Keratinocyte (primary cell): ENCODE measurements at regions not wholly inside any gene's neighbourhood (a gene's known extent, or its start where the extent isn't known, plus 50 kb on each side); places are given as distances from the start of the nearest gene placed in this dataset.

Source experiments
- DNase-seq: peaks from one replicate; pipeline ENCODE4 v3.0.0-alpha.2; 2011; ENCODE audit warnings: low read depth, missing footprints, low spot score
- FAIRE-seq: peaks from 2 replicates; lab custom pipeline; 2011; peaks lifted over from hg19 to GRCh38; lab: Jason Lieb, UNC
- H2AFZ ChIP-seq: 2 replicates; pipeline ENCODE4 v1.6.0; 2012; ENCODE audit warnings: low read length, control low read depth, inconsistent platforms; ENCODE audit not compliant: control insufficient read depth
- H3K27ac ChIP-seq: 2 replicates; pipeline ENCODE4 v1.5.1; 2011; ENCODE audit warnings: low read length; ENCODE audit not compliant: control insufficient read depth, insufficient read depth
- H3K27me3 ChIP-seq: 3 replicates; pipeline ENCODE4 v1.6.0; 2011; ENCODE audit warnings: low read length; ENCODE audit not compliant: control insufficient read depth, insufficient read depth; ENCODE audit errors: extremely low read depth
- H3K36me3 ChIP-seq, 2 experiments: 2 replicates in 1 of 2; 3 replicates in 1 of 2; pipeline ENCODE4 v1.5.1; 2011; ENCODE audit warnings: low read length in 2 of 2, mild to moderate bottlenecking in 1 of 2; ENCODE audit not compliant: control insufficient read depth in 2 of 2, insufficient read depth in 2 of 2; ENCODE audit errors: extremely low read depth in 1 of 2
- H3K4me1 ChIP-seq: 3 replicates; pipeline ENCODE4 v1.5.1; 2011; ENCODE audit warnings: low read length; ENCODE audit not compliant: control insufficient read depth, insufficient read depth; ENCODE audit errors: extremely low read depth
- H3K4me2 ChIP-seq: 3 replicates; pipeline ENCODE4 v1.6.0; 2011; ENCODE audit warnings: low read depth, low read length; ENCODE audit not compliant: control insufficient read depth, insufficient read depth; ENCODE audit errors: extremely low read depth
- H3K4me3 ChIP-seq, 3 experiments: fragments of 200-600 bp in 1 of 3; sonication (generic) in 1 of 3; 2 replicates in 2 of 3; 3 replicates in 1 of 3; pipeline ENCODE4 v1.5.1; 2011 to 2016; ENCODE audit warnings: low read length in 3 of 3, mild to moderate bottlenecking in 3 of 3, control low read depth in 2 of 3, inconsistent platforms in 1 of 3, low read depth in 1 of 3, mixed read lengths in 1 of 3, mixed run types in 1 of 3, moderate library complexity in 1 of 3; ENCODE audit not compliant: control insufficient read depth in 2 of 3, insufficient read depth in 2 of 3; ENCODE audit errors: extremely low read depth in 1 of 3
- H3K79me2 ChIP-seq: 2 replicates; pipeline ENCODE4 v1.6.0; 2012; ENCODE audit warnings: low read length; ENCODE audit not compliant: control insufficient read depth, insufficient read depth
- H3K9ac ChIP-seq: 3 replicates; pipeline ENCODE4 v1.6.0; 2011; ENCODE audit warnings: low read length; ENCODE audit not compliant: control insufficient read depth, insufficient read depth; ENCODE audit errors: extremely low read depth
- H3K9me1 ChIP-seq: 3 replicates; pipeline ENCODE4 v1.6.0; 2011; ENCODE audit warnings: low read length; ENCODE audit not compliant: control insufficient read depth, insufficient read depth; ENCODE audit errors: extremely low read depth
- H3K9me3 ChIP-seq: 2 replicates; pipeline ENCODE4 v1.5.1; 2012; ENCODE audit warnings: low read depth, low read length; ENCODE audit not compliant: control insufficient read depth
- H4K20me1 ChIP-seq: 3 replicates; pipeline ENCODE4 v1.6.0; 2011; ENCODE audit warnings: low read length; ENCODE audit not compliant: control insufficient read depth, insufficient read depth; ENCODE audit errors: extremely low read depth
- EZH2 ChIP-seq: IDR thresholded peaks from one replicate; pipeline ENCODE4 v1.6.1; 2012; ENCODE audit warnings: inconsistent platforms, mild to moderate bottlenecking, low read length, moderate library complexity
- dilution Hi-C: fragments of 300-500 bp; cut with MboI; formaldehyde crosslinking; loops from one replicate; pipeline ENCODE4 v1.7.0; 2020; ENCODE audit warnings: low sequenced_read_pairs; ENCODE audit not compliant: extremely low pct_ligation_motif_present
- TF ChIP-seq, protein P1 (sequence below), 3 experiments: IDR thresholded peaks in 1 of 3; conservative IDR thresholded peaks in 1 of 3; optimal IDR thresholded peaks in 1 of 3; 2 replicates in 2 of 3; 3 replicates in 1 of 3; pipeline versions ENCODE3 to v1.5.1; 2011; ENCODE audit warnings: low read length in 3 of 3, mild to moderate bottlenecking in 3 of 3, moderate library complexity in 2 of 3, control low read depth in 1 of 3, inconsistent platforms in 1 of 3; ENCODE audit not compliant: insufficient read depth in 2 of 3; ENCODE audit errors: extremely low read depth in 1 of 3

DNA sequence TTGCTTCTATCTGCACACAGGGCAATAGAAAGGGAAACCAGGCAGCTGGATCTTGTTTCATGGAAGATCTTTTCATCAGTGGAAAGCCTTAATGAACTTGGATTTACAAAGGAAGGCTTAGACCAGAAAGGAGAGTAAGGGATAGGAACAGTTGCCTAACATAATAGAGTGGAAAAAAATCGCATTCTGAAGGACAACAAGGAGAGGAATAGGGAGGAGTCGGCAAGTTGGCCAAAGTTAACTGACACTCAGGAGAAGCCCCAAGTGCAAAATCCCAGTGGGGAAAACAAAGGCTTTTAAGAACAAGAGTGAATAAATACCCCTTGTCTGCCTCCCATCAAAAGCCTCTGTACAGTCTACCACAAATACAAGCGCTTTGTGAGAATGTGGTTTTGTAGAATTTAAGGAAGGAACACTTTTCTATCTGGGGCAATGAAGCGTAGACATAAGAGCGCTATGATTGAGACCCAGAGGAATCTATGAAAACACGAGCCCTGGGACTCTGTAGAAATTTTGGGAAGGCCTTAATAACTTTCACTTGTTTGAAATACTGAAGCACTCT is 74.1 kb downstream of the ZNF648 start:
- Histone ChIP-seq H2AFZ (no peak overlapping the region), H3K9me1 (no peaks in the 10 kb centered on the region), H3K9ac (no peak overlapping the region), H3K4me3 (no peak overlapping the region), H3K9me3 (no peaks in the 10 kb centered on the region), H3K27ac (no peak overlapping the region), H3K4me1 (no peaks in the 10 kb centered on the region), H3K36me3 (no peaks in the 10 kb centered on the region), H3K27me3 (no peaks in the 10 kb centered on the region), H3K79me2 (no peaks in the 10 kb centered on the region), H3K4me2 (no peak overlapping the region), H4K20me1 (no peaks in the 10 kb centered on the region)
- DNase-seq (no peak), FAIRE-seq (no peak)
- no peak for TF ChIP-seq EZH2
- TF ChIP-seq, protein P1, sequence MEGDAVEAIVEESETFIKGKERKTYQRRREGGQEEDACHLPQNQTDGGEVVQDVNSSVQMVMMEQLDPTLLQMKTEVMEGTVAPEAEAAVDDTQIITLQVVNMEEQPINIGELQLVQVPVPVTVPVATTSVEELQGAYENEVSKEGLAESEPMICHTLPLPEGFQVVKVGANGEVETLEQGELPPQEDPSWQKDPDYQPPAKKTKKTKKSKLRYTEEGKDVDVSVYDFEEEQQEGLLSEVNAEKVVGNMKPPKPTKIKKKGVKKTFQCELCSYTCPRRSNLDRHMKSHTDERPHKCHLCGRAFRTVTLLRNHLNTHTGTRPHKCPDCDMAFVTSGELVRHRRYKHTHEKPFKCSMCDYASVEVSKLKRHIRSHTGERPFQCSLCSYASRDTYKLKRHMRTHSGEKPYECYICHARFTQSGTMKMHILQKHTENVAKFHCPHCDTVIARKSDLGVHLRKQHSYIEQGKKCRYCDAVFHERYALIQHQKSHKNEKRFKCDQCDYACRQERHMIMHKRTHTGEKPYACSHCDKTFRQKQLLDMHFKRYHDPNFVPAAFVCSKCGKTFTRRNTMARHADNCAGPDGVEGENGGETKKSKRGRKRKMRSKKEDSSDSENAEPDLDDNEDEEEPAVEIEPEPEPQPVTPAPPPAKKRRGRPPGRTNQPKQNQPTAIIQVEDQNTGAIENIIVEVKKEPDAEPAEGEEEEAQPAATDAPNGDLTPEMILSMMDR (optimal IDR thresholded peaks at IDR 0.05 in 1 of 3, IDR thresholded peaks at IDR 0.05 in 1 of 3, conservative IDR thresholded peaks at IDR 0.05 in 1 of 3; ENCODE audit: extremely low read depth in 1 of 3, insufficient read depth in 2 of 3, low read length in 3 of 3): no peak
- dilution Hi-C loops: no loop called here

DNA sequence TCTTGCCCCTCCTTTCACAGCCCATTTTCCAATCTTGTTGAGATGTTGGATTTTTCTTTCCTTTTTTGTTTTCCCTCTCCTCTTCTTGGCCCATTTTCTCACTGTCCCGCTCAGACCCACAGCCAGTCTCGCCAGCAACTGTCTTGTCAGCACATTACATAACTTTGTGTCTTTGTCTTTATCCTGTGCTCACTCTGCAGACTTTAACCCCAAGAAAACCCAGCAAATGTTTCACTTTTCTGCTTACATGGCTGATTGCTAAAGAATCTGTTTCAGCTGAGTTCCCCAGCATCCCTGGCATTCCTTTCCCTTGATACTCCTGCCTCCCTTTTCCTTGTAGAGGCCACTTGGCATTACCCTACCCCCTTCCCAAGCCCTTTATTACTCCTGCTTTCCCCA is 74.6 kb downstream of the ZNF648 start:
- TF ChIP-seq EZH2: no peak
- TF ChIP-seq, protein P1 (optimal IDR thresholded peaks at IDR 0.05 in 1 of 3, IDR thresholded peaks at IDR 0.05 in 1 of 3, conservative IDR thresholded peaks at IDR 0.05 in 1 of 3; ENCODE audit: extremely low read depth in 1 of 3, insufficient read depth in 2 of 3, low read length in 3 of 3): no peak
- Histone ChIP-seq H3K79me2 (no peaks in the 10 kb centered on the region), H3K4me3 (no peak overlapping the region), H3K36me3 (no peaks in the 10 kb centered on the region), H3K27me3 (no peaks in the 10 kb centered on the region), H4K20me1 (no peaks in the 10 kb centered on the region), H2AFZ (no peak overlapping the region), H3K9me3 (no peaks in the 10 kb centered on the region), H3K9ac (no peak overlapping the region), H3K4me1 (no peaks in the 10 kb centered on the region), H3K4me2 (no peak overlapping the region), H3K27ac (no peak overlapping the region), H3K9me1 (no peaks in the 10 kb centered on the region)
- FAIRE-seq: no peak
- no peak for DNase-seq
- dilution Hi-C loops: no loop called here
